Activated naive CD8-positive, alpha-beta T cell treated with anti-CD3 and anti-CD28 coated beads for 36 hours (primary cell): ENCODE measurements at regions not wholly inside any gene's neighbourhood (a gene's known extent, or its start where the extent isn't known, plus 50 kb on each side); places are given as distances from the start of the nearest gene placed in this dataset.

Source experiments
- DNase-seq: peaks from one replicate; pipeline ENCODE4 v3.0.0; 2021
- H3K27ac Mint-ChIP-seq: one replicate; pipeline ENCODE4 v1.8.0; 2022; ENCODE audit warnings: mild to moderate bottlenecking, moderate library complexity, mixed read lengths
- H3K27me3 Mint-ChIP-seq: one replicate; pipeline ENCODE4 v1.8.0; 2022; ENCODE audit warnings: mild to moderate bottlenecking, mixed read lengths
- H3K36me3 Mint-ChIP-seq: one replicate; pipeline ENCODE4 v1.8.0; 2021; ENCODE audit warnings: mild to moderate bottlenecking, mixed read lengths
- H3K4me1 Mint-ChIP-seq: one replicate; pipeline ENCODE4 v1.8.0; 2021; ENCODE audit warnings: mixed read lengths
- H3K4me3 Mint-ChIP-seq: one replicate; pipeline ENCODE4 v1.8.0; 2022; ENCODE audit warnings: mild to moderate bottlenecking, moderate library complexity, mixed read lengths
- H3K9me3 Mint-ChIP-seq: one replicate; pipeline ENCODE4 v1.8.0; 2022; ENCODE audit warnings: mixed read lengths

- no peaks in the 10 kb centered on the region for H3K4me1 Mint-ChIP-seq
- no peaks in the 10 kb centered on the region for H3K36me3 Mint-ChIP-seq
- no peaks in the 10 kb centered on the region for H3K9me3 Mint-ChIP-seq
- H3K27me3 Mint-ChIP-seq, result no peaks in the 10 kb centered on the region
- no peak overlapping the region for H3K27ac Mint-ChIP-seq
- no peak for DNase-seq
- H3K4me3 Mint-ChIP-seq, result no peak overlapping the region
Observed at GRCh38 chr12:42798811-42799438, 209.4 kb upstream of the PRICKLE1 start.

- no peaks in the 10 kb centered on the region for H3K9me3 Mint-ChIP-seq
Observed at GRCh38 chr12:42794806-42795205, 205.3 kb upstream of the PRICKLE1 start.

GRCh38 chr12:42793166-42793565 is 203.6 kb upstream of the PRICKLE1 start:
- DNase-seq, result no peak
- no peak overlapping the region for H3K4me3 Mint-ChIP-seq
- H3K36me3 Mint-ChIP-seq, result no peaks in the 10 kb centered on the region
- no peaks in the 10 kb centered on the region for H3K27me3 Mint-ChIP-seq
- H3K4me1 Mint-ChIP-seq, result no peaks in the 10 kb centered on the region
- H3K27ac Mint-ChIP-seq, result no peak overlapping the region
- no peaks in the 10 kb centered on the region for H3K9me3 Mint-ChIP-seq

More at GRCh38 chr12:42794806-42795205, 205.3 kb upstream of the PRICKLE1 start:
- no peak overlapping the region for H3K27ac Mint-ChIP-seq
- no peak for DNase-seq
- no peak overlapping the region for H3K4me3 Mint-ChIP-seq
- H3K27me3 Mint-ChIP-seq, result no peaks in the 10 kb centered on the region
- no peaks in the 10 kb centered on the region for H3K36me3 Mint-ChIP-seq
- no peaks in the 10 kb centered on the region for H3K4me1 Mint-ChIP-seq

GRCh38 chr12:42792265-42792664 is 202.7 kb upstream of the PRICKLE1 start:
- Mint-ChIP-seq H3K27me3 (no peaks in the 10 kb centered on the region), H3K9me3 (no peaks in the 10 kb centered on the region), H3K36me3 (no peaks in the 10 kb centered on the region), H3K4me3 (no peak overlapping the region), H3K27ac (no peak overlapping the region), H3K4me1 (no peaks in the 10 kb centered on the region)
- no peak for DNase-seq

- no peaks in the 10 kb centered on the region for H3K9me3 Mint-ChIP-seq
- H3K36me3 Mint-ChIP-seq, result no peaks in the 10 kb centered on the region
- H3K27ac Mint-ChIP-seq, result no peak overlapping the region
- no peak overlapping the region for H3K4me3 Mint-ChIP-seq
- no peak for DNase-seq
- no peaks in the 10 kb centered on the region for H3K4me1 Mint-ChIP-seq
- no peaks in the 10 kb centered on the region for H3K27me3 Mint-ChIP-seq
Observed at GRCh38 chr12:42791399-42791798, 201.9 kb upstream of the PRICKLE1 start.

- Mint-ChIP-seq H3K4me1 (no peaks in the 10 kb centered on the region), H3K36me3 (no peaks in the 10 kb centered on the region), H3K9me3 (no peaks in the 10 kb centered on the region), H3K4me3 (no peak overlapping the region), H3K27me3 (no peaks in the 10 kb centered on the region), H3K27ac (no peak overlapping the region)
- DNase-seq, result no peak
Observed at GRCh38 chr12:42790761-42791151, 201.2 kb upstream of the PRICKLE1 start.

- no peak overlapping the region for H3K4me3 Mint-ChIP-seq
- no peaks in the 10 kb centered on the region for H3K4me1 Mint-ChIP-seq
- H3K27me3 Mint-ChIP-seq, result no peaks in the 10 kb centered on the region
- no peaks in the 10 kb centered on the region for H3K36me3 Mint-ChIP-seq
- no peak overlapping the region for H3K27ac Mint-ChIP-seq
- H3K9me3 Mint-ChIP-seq, result no peaks in the 10 kb centered on the region
- DNase-seq, result no peak
Observed at GRCh38 chr12:42789808-42790760, 200.5 kb upstream of the PRICKLE1 start.

GRCh38 chr12:42786400-42787148 is 197.0 kb upstream of the PRICKLE1 start:
- H3K4me3 Mint-ChIP-seq, result no peak overlapping the region
- H3K9me3 Mint-ChIP-seq, result no peaks in the 10 kb centered on the region
- H3K27ac Mint-ChIP-seq, result no peak overlapping the region
- H3K27me3 Mint-ChIP-seq, result no peaks in the 10 kb centered on the region
- no peaks in the 10 kb centered on the region for H3K4me1 Mint-ChIP-seq
- no peaks in the 10 kb centered on the region for H3K36me3 Mint-ChIP-seq
- DNase-seq, result no peak

GRCh38 chr12:42785944-42786343 is 196.4 kb upstream of the PRICKLE1 start:
- H3K27ac Mint-ChIP-seq, result no peak overlapping the region
- H3K36me3 Mint-ChIP-seq, result no peaks in the 10 kb centered on the region
- no peaks in the 10 kb centered on the region for H3K27me3 Mint-ChIP-seq
- no peaks in the 10 kb centered on the region for H3K4me1 Mint-ChIP-seq
- H3K9me3 Mint-ChIP-seq, result no peaks in the 10 kb centered on the region
- no peak overlapping the region for H3K4me3 Mint-ChIP-seq
- DNase-seq, result no peak

- no peak for DNase-seq
Observed at GRCh38 chr12:42780671-42781070, 191.1 kb upstream of the PRICKLE1 start.

GRCh38 chr12:42779186-42779859 is 189.8 kb upstream of the PRICKLE1 start:
- Mint-ChIP-seq H3K9me3 (no peaks in the 10 kb centered on the region), H3K27me3 (no peaks in the 10 kb centered on the region), H3K36me3 (no peaks in the 10 kb centered on the region), H3K27ac (no peak overlapping the region), H3K4me1 (no peaks in the 10 kb centered on the region), H3K4me3 (no peak overlapping the region)
- no peak for DNase-seq

More at GRCh38 chr12:42780671-42781070, 191.1 kb upstream of the PRICKLE1 start:
- H3K4me1 Mint-ChIP-seq, result no peaks in the 10 kb centered on the region
- H3K9me3 Mint-ChIP-seq, result no peaks in the 10 kb centered on the region
- no peak overlapping the region for H3K27ac Mint-ChIP-seq
- H3K27me3 Mint-ChIP-seq, result no peaks in the 10 kb centered on the region
- H3K36me3 Mint-ChIP-seq, result no peaks in the 10 kb centered on the region
- no peak overlapping the region for H3K4me3 Mint-ChIP-seq

GRCh38 chr12:42776396-42776795 is 186.8 kb upstream of the PRICKLE1 start:
- H3K4me3 Mint-ChIP-seq, result no peak overlapping the region
- no peaks in the 10 kb centered on the region for H3K27me3 Mint-ChIP-seq
- no peaks in the 10 kb centered on the region for H3K4me1 Mint-ChIP-seq
- H3K27ac Mint-ChIP-seq, result no peak overlapping the region
- DNase-seq, result no peak
- H3K36me3 Mint-ChIP-seq, result no peaks in the 10 kb centered on the region
- H3K9me3 Mint-ChIP-seq, result no peaks in the 10 kb centered on the region

GRCh38 chr12:42774238-42774637 is 184.7 kb upstream of the PRICKLE1 start:
- H3K9me3 Mint-ChIP-seq, result no peaks in the 10 kb centered on the region
- no peak for DNase-seq
- H3K27ac Mint-ChIP-seq, result no peak overlapping the region
- no peaks in the 10 kb centered on the region for H3K4me1 Mint-ChIP-seq
- no peaks in the 10 kb centered on the region for H3K27me3 Mint-ChIP-seq
- no peaks in the 10 kb centered on the region for H3K36me3 Mint-ChIP-seq
- no peak overlapping the region for H3K4me3 Mint-ChIP-seq

GRCh38 chr12:42770261-42770660 is 180.7 kb upstream of the PRICKLE1 start:
- no peaks in the 10 kb centered on the region for H3K4me1 Mint-ChIP-seq
- H3K27me3 Mint-ChIP-seq, result no peaks in the 10 kb centered on the region
- no peak overlapping the region for H3K4me3 Mint-ChIP-seq
- H3K36me3 Mint-ChIP-seq, result no peaks in the 10 kb centered on the region
- H3K27ac Mint-ChIP-seq, result no peak overlapping the region
- no peaks in the 10 kb centered on the region for H3K9me3 Mint-ChIP-seq
- DNase-seq, result no peak

GRCh38 chr12:42769455-42769854 is 179.9 kb upstream of the PRICKLE1 start:
- no peak for DNase-seq
- Mint-ChIP-seq H3K4me3 (no peak overlapping the region), H3K9me3 (no peaks in the 10 kb centered on the region), H3K27ac (no peak overlapping the region), H3K27me3 (no peaks in the 10 kb centered on the region), H3K36me3 (no peaks in the 10 kb centered on the region), H3K4me1 (no peaks in the 10 kb centered on the region)
